Gastroesophageal sphincter (tissue), 3 donors: ENCODE measurements at regions not wholly inside any gene's neighbourhood (a gene's known extent, or its start where the extent isn't known, plus 50 kb on each side); places are given as distances from the start of the nearest gene placed in this dataset.

Experiments used
- CTCF ChIP-seq, 4 experiments: fragments of 200-600 bp in 2 of 4; fragments of 450-650 bp in 2 of 4; sonication (generic) in 1 of 4; IDR thresholded peaks; one replicate each; pipeline ENCODE4 v1.5.1; 2017 to 2019; ENCODE audit warnings: antibody characterized with exemption in 4 of 4, mild to moderate bottlenecking in 2 of 4, moderate library complexity in 2 of 4
- EP300 ChIP-seq: sonication (generic); formaldehyde crosslinking; IDR thresholded peaks from one replicate; pipeline ENCODE4 v1.6.1; 2017; ENCODE audit warnings: antibody characterized with exemption, mild to moderate bottlenecking
- POLR2AphosphoS5 ChIP-seq: sonication (generic); formaldehyde crosslinking; IDR thresholded peaks from one replicate; pipeline ENCODE4 v1.6.1; 2017; ENCODE audit warnings: antibody characterized with exemption

DNA sequence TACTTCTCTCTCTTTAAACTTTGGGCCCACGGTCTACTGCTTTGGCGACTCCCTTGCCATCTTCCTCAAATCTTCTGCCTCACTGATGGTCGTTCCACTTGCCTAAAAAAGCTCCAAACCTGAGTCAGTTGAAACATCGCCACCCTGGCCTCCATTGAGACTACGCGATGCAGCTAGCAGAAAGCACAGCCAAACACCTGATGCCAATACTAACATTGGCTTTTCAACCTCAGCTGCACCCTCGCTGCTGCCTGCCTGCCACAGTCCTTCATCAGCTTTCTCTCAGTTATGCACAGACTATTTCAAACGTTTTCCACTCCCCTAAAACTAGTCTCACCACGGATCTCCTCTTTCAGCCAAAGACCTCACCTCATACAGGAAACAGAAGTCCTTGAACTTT lies 214.2 kb upstream of the TMCO5A start:
- no peak for TF ChIP-seq EP300
- TF ChIP-seq CTCF (IDR thresholded peaks at IDR 0.05) = no peak
- no peak for TF ChIP-seq POLR2AphosphoS5
